GM12892 (cell line): ENCODE measurements at regions not wholly inside any gene's neighbourhood (a gene's known extent, or its start where the extent isn't known, plus 50 kb on each side); places are given as distances from the start of the nearest gene placed in this dataset.

Source experiments
- POLR2A ChIP-seq: IDR thresholded peaks from 2 replicates; pipeline ENCODE4 v1.6.1; 2011; ENCODE audit warnings: low read depth, low read length, control low read depth
- POLR2AphosphoS5 ChIP-seq: IDR thresholded peaks from 2 replicates; pipeline ENCODE4 v1.6.1; 2011; ENCODE audit warnings: low read depth, low read length, control low read depth
- TAF1 ChIP-seq: IDR thresholded peaks from 2 replicates; pipeline ENCODE4 v1.6.1; 2011; ENCODE audit warnings: low read depth, mild to moderate bottlenecking, control low read depth, low read length, borderline replicate concordance

DNA sequence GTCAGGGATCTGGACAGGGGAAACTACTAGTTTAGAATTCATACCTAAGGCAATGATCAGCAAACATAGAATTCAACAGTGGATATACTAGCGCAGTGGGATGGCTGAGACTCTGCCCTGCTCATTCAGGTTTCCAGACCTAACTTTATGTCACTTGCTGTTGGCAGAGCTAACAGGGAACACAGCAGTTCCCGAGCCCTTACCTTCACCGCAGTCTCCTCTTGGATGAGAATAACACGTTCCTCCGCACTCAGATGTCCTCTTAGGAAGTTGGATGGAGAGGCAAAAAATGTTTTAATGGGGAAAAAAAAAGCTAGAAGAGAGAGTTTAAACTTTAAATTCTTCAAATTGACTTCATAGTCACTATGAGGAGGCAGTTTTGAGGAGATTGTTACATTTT, 159.7 kb upstream of the FREM2 start:
- TF ChIP-seq POLR2AphosphoS5 (no peak), POLR2A (no peak), TAF1 (no peak)
